ENCODE measurements at regions not wholly inside any gene's neighbourhood (a gene's known extent, or its start where the extent isn't known, plus 50 kb on each side); places are given as distances from the start of the nearest gene placed in this dataset.
"Not testable (repeated sequence)": the region's sequence is repeated elsewhere in the genome, so short reads cannot be mapped to it uniquely, and the experiment has no call there.

DNA sequence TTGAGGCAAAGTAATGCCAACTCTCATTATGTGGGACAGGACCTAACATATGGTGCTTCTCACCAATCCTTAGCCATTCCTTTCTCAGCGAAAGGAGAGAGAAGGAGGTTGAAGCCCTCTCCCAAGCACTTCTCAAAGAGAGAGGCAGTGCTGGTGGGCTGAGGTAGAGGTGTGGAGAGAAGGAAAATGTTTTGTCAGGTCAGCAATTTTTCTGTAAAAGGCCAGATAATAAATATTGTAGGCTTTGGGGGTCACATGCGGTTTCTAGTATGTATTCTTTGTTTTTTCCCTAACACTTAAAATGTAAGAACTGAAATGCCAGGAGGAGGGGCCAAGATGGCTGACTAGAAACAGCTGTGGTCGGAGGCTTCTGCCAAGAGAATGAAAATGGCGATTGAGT is 225.0 kb upstream of the NPY start:
- no peak for DNase-seq

DNA sequence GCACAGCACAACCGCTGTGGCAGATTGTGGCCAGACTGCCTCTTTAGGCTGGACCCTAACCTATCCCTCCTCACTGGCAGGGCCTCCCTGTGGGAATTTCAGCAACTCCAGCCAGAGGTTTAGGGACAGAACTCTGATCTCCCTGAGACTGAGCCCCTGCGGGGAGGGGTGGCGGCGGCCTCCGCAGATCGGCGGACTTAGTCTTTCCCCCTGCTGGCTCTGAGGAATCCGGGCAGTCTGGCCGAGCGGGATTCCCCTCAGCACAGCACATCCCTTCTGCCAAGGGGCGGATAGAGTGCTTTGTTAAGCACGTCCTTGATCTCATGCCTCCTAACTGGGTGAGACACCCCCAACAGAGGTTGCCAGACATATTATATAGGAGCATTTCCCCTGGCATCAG is 224.2 kb upstream of the NPY start:
- no peak for DNase-seq

DNA sequence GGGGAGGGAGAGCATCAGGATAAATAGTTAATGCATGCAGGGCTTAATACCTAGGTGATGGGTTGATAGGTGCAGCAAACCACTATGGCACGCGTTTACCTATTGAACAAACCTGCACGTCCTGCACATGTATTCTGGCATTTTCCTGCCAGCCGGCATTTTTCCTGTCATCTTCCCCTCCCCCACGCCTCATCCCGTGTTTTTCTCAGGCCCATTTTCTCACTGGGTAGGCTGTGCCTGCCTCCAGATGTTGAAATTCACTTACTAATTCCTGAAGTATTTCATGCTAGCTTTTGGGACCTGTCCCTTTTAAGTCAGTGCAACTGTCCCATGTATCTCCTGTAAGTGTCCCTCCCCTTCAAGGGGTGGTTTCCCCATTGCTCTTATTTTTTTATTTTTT is 220.3 kb upstream of the NPY start:
- no peak for DNase-seq

DNA sequence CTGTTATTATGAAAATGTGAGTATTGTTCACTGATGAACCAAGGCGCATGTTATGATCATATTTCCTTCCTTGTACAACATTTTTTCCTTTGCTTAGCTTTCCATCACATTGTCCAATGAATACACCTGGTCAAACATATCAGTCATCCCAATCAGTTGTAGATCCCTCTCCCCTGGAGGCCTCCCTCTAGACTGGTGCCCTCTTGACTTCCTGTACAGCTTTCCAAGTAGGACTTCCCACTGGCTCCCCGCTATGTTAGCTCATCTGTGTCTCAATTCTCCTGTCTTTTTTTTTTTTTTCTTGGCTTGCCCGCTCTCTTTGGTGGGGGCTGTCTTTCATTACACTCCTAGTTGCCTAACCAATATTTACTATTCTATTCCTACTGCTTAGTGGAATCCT is 214.2 kb upstream of the NPY start:
- DNase-seq: no peak

DNA sequence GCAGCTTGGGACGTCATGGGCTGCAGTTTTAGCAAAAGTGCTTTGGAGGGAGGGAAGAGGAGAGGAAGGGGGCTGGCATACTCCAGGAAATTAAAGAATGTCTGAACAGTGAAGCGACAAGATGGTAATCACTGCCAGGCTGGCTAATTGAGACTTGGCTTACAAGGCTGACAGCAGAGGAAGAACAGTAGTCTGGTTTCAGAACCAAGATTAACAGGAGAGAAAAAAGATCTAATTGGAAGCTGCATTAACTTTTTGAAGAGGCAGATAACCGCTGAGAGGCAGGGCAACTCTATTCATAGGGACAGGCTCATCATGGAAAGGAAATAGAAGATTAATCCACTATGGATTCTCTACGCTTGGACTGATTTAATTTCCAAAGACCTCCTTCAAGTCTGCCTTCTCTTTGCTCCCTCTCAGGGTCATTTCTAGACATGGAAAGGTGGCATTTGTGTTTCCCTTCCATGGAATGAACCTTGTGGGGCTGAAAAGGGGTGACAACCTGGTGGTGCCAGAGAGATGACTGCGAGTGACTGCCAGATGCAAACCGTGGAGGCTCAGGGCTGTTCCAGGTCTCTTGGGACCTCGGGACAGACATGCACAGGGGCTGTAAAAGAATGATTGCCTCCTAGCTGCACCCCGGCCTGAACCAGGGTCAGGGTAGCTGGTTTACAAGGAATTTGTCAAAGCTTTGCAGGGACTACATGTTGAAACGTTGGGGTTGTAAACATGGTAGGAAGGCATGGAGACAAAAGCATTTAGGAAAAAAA is 210.2 kb upstream of the NPY start:
- no peak for DNase-seq

DNA sequence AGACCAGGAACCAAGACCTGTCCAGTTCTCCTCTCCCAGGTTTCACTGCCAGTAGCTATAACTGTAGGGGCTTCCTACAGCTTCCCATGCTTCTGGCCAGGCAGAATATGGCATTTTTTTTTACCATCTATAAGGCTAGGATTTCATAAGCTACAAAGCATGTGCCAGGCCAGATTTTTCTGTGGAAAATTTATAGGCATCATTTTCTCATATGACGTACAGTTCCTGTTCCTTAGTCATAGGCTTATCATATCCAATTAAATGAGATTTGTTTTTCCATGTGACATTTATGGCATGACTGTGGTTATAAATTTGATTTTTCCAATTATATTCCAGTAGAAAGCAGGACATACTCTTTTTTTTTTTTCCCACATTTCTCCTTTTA is 208.6 kb upstream of the NPY start:
- DNase-seq: no peak

DNA sequence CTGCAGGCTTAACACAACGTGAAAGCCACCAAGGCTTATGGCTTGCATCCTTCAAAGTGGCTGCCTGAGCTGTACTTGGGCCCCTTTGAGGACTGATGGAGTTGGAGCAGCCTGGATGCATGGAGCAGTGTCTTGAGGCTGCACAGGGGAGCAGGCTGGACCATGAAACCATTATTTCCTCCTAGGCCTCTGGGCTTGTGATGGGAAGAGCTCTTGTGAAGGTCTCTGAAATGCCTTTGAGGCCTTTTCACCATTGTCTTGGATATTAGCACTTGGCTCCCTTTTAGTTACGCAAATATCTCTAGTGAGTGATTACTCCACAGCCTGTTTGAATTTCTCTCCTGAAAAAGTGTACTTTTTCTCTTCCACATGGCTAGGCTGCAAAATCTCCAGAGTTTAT is 201.2 kb upstream of the NPY start:
- no peak for DNase-seq

DNA sequence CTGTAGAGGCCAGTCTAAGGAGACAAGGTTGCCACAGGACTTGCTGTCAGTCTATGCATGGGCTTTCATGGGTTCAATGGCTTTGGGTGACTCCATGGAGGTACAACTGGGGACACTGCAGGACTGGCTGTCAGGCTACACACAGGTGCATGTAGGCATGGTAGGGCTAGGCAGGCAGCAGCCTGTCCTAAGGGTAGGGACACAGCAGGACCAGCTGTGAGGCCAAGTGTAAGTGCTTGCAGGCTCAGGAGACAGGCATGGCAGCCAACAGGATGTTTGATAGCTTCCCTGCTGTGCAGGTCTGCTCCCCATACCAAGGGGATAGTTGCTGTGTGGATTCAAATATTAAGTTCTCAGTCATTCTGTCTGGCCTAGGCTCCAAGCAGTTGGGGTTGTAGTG is 181.0 kb upstream of the NPY start:
- no peak for DNase-seq

DNA sequence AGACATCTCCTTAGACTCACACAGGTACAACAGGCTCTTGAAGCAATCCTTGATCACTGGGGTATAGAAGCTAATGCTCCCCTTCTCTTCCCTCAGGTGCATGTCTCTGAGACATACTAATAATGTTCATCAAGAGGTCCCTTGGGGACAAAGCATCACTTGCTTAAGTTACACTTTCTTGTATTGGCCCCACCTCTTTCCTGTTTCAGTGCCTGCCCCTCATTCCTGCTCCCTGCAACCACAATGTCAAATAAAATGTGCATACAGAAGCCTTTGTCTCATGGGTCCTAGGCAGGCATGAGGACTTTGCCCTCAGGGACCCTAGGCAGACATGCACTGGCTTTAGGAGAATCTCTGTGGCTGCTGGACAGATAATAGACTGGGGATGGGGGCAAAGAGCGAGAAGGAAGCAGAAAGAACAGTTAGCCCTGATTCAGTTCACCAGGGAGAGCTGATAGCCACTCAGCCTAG is 175.0 kb upstream of the NPY start:
- DNase-seq: no peak

DNA sequence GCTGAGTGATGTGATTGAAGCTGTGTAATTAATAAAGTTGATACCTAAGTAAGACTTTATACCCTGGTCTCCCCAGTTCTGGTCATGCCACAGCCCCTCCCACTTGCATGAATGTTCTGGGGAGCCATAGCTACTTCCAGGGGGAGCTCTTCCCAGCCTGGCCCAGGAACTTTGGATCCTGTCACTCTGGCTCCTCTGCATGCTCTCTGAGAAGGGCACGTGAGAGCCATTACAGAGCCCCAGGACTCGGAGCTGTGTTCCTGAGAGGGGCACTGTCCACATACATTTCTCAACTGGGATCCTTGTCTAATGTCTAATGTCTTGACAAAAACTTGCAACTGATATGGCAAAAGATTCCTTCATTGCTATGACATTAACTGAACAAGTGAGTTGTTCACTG is 173.9 kb upstream of the NPY start:
- DNase-seq: no peak

DNA sequence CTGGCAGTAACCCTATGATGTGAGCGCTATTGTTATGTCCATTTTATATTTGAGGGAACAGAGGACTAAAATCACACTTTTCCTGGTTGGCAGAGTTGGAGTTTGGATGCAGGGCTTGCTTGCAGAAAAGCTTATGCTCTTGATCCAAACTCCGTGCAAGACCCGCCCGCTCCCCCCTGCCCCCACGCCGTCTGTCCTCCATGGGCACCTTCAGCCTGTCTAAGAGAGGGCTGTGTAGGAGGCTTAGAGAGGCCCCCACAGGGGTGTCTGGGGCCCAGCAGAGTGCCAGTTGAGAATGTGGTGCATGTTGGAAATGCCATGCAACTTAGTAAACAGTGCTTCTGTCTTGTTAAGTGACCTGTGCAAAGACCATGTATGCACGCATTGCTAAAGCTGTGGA is 170.5 kb upstream of the NPY start:
- DNase-seq: no peak

DNA sequence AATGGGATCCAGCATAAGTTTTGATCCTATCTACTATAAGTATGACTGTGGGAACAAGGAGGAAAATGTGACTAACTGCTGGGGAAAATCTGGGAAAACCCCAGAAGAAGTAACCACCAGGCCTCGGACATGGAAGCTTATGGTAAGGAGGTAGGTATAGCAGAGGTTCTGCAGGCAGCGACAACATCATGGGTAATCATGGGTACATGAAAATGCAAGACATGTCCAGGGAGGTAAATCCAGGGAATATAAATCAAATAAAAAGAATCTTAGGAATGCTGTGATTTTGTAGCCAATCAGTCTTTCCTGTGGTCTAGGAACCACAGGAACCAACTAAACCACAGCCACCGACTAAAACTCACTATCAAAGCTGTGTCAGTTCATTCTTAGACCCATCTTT is 168.3 kb upstream of the NPY start:
- no peak for DNase-seq

DNA sequence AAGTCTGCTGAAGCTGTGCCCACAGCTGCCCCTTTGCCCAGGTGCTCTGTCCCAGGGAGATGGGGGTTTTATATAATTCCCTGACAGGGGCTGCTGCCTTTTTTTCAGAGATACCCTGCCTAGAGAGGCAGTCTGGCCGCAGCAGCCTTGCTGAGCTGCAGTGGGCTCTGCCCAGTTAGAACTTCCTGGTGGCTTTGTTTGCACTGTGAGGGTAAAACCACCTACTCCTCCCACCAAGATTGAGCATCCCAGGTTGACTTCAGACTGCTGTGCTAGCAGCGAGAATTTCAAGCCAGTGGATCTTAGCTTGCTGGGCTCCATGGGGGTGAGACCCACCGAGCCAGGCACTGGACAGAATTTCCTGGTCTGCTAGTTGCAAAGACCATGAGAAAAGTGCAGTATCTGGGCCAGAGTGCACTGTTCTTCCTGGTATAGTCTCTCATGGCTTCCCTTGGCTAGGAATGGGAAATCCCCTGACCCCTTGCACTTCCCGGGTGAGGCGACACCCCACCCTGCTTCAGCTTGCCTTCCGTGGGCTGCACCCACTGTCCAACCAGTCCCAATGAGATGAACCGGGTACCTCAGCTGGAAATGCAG is 166.0 kb upstream of the NPY start:
- not testable (repeated sequence) for DNase-seq

DNA sequence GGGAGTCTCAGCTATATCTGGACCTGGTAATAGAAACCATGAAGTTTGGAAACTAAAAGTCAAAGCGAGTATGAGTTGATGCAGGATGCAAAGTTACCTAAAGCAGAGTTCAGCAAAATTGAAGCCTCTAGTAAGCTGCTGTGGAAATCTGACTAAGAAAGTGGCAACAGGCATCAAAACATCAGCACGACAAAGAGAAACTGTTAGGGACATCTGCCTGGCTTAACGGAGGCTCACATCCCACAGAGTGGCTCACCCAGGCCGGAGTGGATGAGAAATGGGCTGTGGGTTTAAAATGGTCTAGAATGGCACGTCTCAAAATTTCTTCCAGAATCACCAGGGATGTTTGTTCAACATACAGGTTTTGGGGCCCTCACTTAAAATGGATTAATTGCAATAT is 164.1 kb upstream of the NPY start:
- no peak for DNase-seq

DNA sequence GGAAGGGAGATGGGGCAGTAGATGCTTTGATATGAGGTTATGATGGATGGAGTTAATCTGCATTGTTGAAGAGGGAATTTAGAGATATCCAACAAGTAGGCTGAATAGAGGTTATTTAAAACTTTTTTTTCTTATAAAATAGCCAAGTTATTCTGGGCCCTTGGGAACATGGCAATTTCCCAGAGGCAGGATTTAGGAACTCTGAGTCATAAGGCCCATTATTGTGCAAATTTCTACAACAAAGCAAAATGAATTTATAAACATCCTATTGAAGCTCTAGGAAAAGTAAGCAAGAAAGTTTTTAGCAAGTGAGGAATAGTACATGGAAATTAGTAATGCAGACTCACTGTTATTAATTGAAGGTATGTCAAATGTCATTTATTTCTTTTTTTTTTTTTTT is 160.9 kb upstream of the NPY start:
- no peak for DNase-seq

DNA sequence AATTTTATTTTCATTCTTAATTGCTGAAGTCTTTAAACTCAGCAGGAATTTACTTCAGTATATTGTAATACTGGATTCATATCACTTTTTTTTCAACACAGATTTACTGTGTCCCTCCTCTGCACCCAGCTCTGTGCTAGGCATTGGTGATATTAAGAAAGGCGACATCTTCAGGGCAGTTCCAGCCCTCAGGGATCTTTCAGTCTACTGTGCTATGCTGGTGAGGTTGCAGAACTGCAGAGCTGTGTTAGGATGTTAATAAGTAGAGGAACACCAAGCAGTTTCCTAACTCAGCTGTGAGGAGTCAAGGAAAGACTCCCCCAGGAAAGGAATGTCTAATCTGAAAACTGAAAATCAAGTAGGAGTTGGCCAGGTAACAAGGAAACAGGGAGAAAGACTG is 158.2 kb upstream of the NPY start:
- no peak for DNase-seq

DNA sequence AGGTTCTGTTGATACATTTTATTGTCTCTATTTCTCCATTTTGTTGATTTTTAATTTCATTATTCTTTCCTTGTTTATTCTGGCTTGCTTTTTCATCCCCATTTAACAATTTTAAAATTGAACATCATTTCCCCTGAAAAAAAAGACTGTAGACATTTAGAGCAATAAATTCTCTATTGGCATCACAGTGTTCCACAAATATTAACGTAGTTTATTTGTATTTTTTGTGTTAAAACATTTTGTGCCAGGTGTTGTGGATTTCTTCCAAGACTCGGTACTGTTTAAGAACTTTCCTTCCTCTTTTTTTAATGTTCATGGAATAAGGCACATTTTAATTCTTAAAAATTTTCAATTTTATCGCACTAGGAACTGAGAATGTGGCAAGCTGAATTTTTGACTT is 156.1 kb upstream of the NPY start:
- no peak for DNase-seq

DNA sequence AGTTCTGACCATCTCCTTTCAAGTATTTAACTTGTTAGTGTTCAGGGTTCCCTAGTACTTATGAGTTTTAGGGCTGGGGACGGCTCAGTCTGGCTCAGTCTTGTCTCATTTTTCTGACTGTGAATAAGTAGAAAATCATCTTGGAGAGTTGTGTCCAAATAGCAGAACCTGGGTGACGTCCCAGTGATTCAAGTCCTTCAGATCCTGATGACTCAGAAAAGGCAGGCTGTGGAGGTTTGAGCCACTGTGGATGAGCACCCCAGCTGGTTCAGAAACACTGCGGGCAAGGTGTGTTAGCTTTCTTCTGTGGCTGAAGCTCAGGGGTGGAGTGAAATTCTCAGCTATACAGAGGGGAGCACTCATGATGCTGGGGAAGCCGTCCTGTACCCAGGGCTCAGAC is 154.4 kb upstream of the NPY start:
- no peak for DNase-seq

DNA sequence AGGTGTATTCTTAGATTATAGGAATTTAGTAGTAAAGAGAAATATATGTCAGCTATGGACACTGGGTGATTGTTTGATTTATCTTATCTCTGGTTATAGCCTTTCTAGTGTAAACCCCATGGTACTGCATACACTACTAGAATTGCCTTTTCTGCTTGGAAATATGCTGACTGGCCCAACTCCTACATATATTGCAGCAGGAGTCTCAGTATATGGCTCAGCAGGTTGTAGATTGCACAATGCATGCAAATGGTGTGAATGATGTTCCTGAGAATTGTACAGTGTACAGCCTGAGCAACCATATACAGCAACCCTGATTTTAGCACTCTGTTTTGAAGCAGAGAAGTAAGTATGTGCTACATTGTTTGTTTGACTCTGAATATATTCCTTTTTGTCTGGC is 153.4 kb upstream of the NPY start:
- DNase-seq: no peak

DNA sequence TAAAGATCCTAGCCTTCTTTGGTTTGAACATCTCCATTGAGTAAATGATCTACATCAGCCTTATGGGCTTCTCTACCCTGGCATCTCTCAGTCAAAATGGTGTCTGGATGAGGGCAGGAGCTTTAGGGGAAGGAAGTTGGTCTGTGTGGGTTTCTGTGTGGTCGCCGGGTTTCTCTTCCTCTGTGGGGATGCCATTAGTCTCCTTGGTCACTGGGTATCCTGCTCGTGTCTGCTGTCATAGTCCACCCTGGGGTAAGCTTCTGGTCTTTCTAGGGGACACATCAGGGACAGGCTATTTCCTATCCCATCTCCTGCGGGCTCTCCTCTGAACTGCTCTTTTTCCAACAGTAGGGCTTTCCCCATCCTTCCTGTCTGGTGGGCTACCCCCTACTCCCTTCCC is 150.3 kb upstream of the NPY start:
- no peak for DNase-seq

DNA sequence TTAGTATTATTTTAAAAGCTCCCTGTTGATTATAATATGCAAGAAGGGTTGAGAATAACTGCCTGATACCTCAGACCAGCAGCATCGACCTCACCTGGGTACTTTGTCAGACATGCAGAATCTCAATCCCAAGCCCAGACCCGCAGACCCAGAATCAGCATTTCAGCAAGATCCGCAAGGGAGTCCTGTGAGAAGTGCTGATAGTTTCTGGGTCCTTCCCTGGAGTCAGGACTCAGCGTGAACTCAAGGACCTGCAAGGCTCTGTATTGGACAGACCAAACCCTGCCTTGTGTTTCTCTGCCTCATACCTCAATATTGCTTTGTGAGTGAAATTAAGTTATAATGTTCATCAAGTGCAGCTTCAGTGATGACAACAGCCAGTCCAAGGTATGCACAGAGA is 149.5 kb upstream of the NPY start:
- DNase-seq: no peak

DNA sequence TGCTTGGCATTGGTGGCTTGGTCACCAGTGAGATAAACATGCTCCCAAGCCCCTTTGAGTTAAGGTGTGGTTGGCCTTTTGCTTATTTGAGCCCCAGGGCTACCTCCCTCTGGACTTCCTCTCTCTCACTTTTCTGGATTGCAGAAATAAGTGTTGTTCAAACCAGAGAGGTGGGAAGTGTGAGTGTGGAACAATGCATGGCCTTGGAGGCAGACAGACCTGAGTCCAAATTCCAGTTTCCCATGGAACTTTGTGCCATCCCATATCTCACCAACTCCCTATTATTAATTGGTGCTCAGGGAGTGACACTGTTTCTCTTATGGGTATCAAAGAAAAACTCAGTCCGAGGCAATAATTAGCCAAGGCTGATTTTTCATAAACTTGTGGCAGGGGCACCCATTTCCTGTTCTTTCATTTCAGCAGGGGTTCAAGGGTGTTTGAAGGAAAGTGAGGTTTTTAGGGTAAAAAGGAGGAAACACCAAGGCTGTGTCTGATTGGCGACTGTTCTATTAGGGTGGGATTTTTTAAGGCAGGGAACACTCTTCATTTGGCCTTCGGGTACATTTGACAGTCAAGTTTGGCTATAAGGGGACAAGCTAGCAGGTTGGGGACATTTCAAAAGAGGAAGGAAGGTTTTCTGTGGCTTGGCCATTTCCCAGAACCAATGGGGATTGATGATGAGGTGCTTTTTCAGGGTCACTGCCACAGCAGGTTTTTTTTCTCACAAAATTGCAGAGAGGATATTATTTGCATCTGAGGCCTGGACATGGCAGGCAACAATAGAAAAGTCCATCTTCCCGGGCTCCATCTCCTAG is 148.8 kb upstream of the NPY start:
- no peak for DNase-seq

DNA sequence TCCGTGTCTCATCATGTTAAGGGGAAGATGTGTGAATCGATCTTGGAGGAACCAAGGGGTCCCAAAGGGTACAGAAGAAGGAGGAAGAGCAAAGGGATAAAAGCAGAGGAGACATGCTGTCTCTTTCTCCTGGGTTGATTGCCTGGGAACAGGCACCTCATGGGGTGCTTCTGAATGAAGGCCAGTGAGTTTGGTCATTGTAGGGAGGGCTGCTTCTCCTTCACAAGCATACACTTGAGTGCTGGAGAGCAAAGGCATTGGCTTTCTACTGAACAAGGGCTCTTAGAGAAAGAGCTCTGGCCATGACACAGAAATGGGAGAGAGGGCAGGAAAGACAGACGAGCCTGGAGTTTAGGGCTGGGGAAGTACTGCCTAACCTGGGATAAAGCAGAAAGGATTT is 146.7 kb upstream of the NPY start:
- DNase-seq: no peak

DNA sequence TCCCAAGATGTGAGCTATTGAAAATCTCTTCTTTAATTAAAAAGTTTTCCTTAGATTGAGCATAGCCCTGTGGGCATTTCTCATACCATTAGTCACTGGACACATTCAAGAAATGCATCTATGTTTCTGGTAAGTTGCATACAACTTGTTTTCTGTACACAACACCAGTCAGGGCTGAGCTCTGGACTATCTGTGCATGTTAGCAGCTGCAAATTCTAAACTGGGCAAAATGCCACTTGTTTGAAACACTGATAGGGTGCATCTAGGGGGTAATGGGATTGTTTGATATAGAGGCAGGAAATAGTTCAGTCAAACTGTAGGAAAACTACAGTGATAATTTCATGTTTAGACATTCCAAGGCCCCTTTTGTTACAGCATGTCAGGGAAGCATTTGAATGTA is 145.6 kb upstream of the NPY start:
- no peak for DNase-seq

All from CD4-positive, alpha-beta T cell treated with Interferon alpha-2 for 1 hour (primary cell).